ENCODE measurements at regions not wholly inside any gene's neighbourhood (a gene's known extent, or its start where the extent isn't known, plus 50 kb on each side); places are given as distances from the start of the nearest gene placed in this dataset.
"Not testable (repeated sequence)": the region's sequence is repeated elsewhere in the genome, so short reads cannot be mapped to it uniquely, and the experiment has no call there.

- TF ChIP-seq CTCF (IDR thresholded peaks at IDR 0.05; ENCODE audit: low read depth, low read length); EZH2phosphoT487 (IDR thresholded peaks at IDR 0.05; ENCODE audit: low read depth): not testable (repeated sequence)
Measured at GRCh38 chr13:18597940-18598339, 583.7 kb downstream of the TUBA3C start.
